ENCODE measurements at regions not wholly inside any gene's neighbourhood (a gene's known extent, or its start where the extent isn't known, plus 50 kb on each side); places are given as distances from the start of the nearest gene placed in this dataset.

GRCh38 chr2:17362956-17363355, 155.3 kb downstream of the RAD51AP2 start:
- no peak for TF ChIP-seq CTCF (IDR thresholded peaks at IDR 0.05)
- no peak for TF ChIP-seq POLR2A (IDR thresholded peaks at IDR 0.05)

Data from stomach (tissue), 4 donors.